Heart left ventricle (tissue), 13 donors: ENCODE measurements at regions not wholly inside any gene's neighbourhood (a gene's known extent, or its start where the extent isn't known, plus 50 kb on each side); places are given as distances from the start of the nearest gene placed in this dataset.

Source experiments
- POLR2A ChIP-seq, 2 donors: fragments of 450-650 bp; IDR thresholded peaks; one replicate each; pipeline ENCODE4 v1.6.1; 2017; ENCODE audit warnings: antibody characterized with exemption in 2 of 2, mild to moderate bottlenecking in 2 of 2, moderate library complexity in 2 of 2
- TF ChIP-seq, protein P1 (sequence below), 12 donors: fragments of 200-600 bp; sonication (generic) in 4 of 12; IDR thresholded peaks; one replicate each; pipeline versions ENCODE4 v1.5.0 to v1.8.0; 2018 to 2022; ENCODE audit warnings: antibody characterized with exemption in 12 of 12, mild to moderate bottlenecking in 5 of 12
- donor health status: ischemic (EF 13 %, LVEDD 7.1; RV severe dilation, severe dysfunction).
- donor health status: DM: no; HTN: yes; CAD: no.
- donor health status: DM: no; HTN: no; CAD: no.
- donor health status: ischemic (EF 25% LVEDD 6.9; RV normal size, moderate dysfunction).
- donor health status: ischemic (EF 25% LVEDD 5.7; RV mildly dilated, moderate dysfunction).
- donor health status: ischemic (EF 35%, LVEDD 5.7; RV mildly dilated, moderate dysfunction).
- donor health status: nonischemic (EF 11% LVEDD 7.7; RV severe dilation, severe dysfunction).
- donor health status: DM: yes; HTN: yes; CAD: no.
- donor health status: PGD.
- donor health status: ischemic (EF 29% LVEDD 5.4; RV normal size, mild dysfunction).
- donor health status: nonischemic (EF 23%, LVEDD 6.1; RV moderate dilation, normal function).

DNA sequence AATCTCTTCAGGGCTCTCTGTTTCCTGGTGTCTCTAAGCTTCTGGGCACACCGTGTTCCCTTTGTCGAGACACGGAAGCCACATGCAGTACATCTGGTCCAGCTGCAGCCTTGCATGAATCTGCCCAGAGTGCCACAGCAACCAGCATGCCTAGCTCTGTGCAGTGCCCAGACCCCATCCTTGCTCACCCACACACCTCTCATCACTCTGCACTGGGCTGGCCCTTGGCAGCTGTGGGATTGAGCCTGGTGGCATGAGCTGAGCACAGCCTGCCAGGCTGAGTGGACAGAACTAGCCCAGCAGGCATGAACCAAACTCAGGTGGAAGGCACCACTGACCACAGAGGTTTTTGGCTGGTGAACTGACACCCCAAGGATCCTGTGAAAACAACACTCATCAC is 279.9 kb downstream of the ATXN7L3B start:
- TF ChIP-seq, protein P1, sequence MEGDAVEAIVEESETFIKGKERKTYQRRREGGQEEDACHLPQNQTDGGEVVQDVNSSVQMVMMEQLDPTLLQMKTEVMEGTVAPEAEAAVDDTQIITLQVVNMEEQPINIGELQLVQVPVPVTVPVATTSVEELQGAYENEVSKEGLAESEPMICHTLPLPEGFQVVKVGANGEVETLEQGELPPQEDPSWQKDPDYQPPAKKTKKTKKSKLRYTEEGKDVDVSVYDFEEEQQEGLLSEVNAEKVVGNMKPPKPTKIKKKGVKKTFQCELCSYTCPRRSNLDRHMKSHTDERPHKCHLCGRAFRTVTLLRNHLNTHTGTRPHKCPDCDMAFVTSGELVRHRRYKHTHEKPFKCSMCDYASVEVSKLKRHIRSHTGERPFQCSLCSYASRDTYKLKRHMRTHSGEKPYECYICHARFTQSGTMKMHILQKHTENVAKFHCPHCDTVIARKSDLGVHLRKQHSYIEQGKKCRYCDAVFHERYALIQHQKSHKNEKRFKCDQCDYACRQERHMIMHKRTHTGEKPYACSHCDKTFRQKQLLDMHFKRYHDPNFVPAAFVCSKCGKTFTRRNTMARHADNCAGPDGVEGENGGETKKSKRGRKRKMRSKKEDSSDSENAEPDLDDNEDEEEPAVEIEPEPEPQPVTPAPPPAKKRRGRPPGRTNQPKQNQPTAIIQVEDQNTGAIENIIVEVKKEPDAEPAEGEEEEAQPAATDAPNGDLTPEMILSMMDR (IDR thresholded peaks at IDR 0.05): no peak
- TF ChIP-seq POLR2A (IDR thresholded peaks at IDR 0.05): no peak
